Keratinocyte (primary cell): ENCODE measurements at regions not wholly inside any gene's neighbourhood (a gene's known extent, or its start where the extent isn't known, plus 50 kb on each side); places are given as distances from the start of the nearest gene placed in this dataset.

Experiments
- DNase-seq: peaks from one replicate; pipeline ENCODE4 v3.0.0-alpha.2; 2011; ENCODE audit warnings: low read depth, missing footprints, low spot score
- FAIRE-seq: peaks from 2 replicates; lab custom pipeline; 2011; peaks lifted over from hg19 to GRCh38; lab: Jason Lieb, UNC
- H2AFZ ChIP-seq: 2 replicates; pipeline ENCODE4 v1.6.0; 2012; ENCODE audit warnings: low read length, control low read depth, inconsistent platforms; ENCODE audit not compliant: control insufficient read depth
- H3K27ac ChIP-seq: 2 replicates; pipeline ENCODE4 v1.5.1; 2011; ENCODE audit warnings: low read length; ENCODE audit not compliant: control insufficient read depth, insufficient read depth
- H3K27me3 ChIP-seq: 3 replicates; pipeline ENCODE4 v1.6.0; 2011; ENCODE audit warnings: low read length; ENCODE audit not compliant: control insufficient read depth, insufficient read depth; ENCODE audit errors: extremely low read depth
- H3K36me3 ChIP-seq, 2 experiments: 2 replicates in 1 of 2; 3 replicates in 1 of 2; pipeline ENCODE4 v1.5.1; 2011; ENCODE audit warnings: low read length in 2 of 2, mild to moderate bottlenecking in 1 of 2; ENCODE audit not compliant: control insufficient read depth in 2 of 2, insufficient read depth in 2 of 2; ENCODE audit errors: extremely low read depth in 1 of 2
- H3K4me1 ChIP-seq: 3 replicates; pipeline ENCODE4 v1.5.1; 2011; ENCODE audit warnings: low read length; ENCODE audit not compliant: control insufficient read depth, insufficient read depth; ENCODE audit errors: extremely low read depth
- H3K4me2 ChIP-seq: 3 replicates; pipeline ENCODE4 v1.6.0; 2011; ENCODE audit warnings: low read depth, low read length; ENCODE audit not compliant: control insufficient read depth, insufficient read depth; ENCODE audit errors: extremely low read depth
- H3K4me3 ChIP-seq, 3 experiments: fragments of 200-600 bp in 1 of 3; sonication (generic) in 1 of 3; 2 replicates in 2 of 3; 3 replicates in 1 of 3; pipeline ENCODE4 v1.5.1; 2011 to 2016; ENCODE audit warnings: low read length in 3 of 3, mild to moderate bottlenecking in 3 of 3, control low read depth in 2 of 3, inconsistent platforms in 1 of 3, low read depth in 1 of 3, mixed read lengths in 1 of 3, mixed run types in 1 of 3, moderate library complexity in 1 of 3; ENCODE audit not compliant: control insufficient read depth in 2 of 3, insufficient read depth in 2 of 3; ENCODE audit errors: extremely low read depth in 1 of 3
- H3K79me2 ChIP-seq: 2 replicates; pipeline ENCODE4 v1.6.0; 2012; ENCODE audit warnings: low read length; ENCODE audit not compliant: control insufficient read depth, insufficient read depth
- H3K9ac ChIP-seq: 3 replicates; pipeline ENCODE4 v1.6.0; 2011; ENCODE audit warnings: low read length; ENCODE audit not compliant: control insufficient read depth, insufficient read depth; ENCODE audit errors: extremely low read depth
- H3K9me1 ChIP-seq: 3 replicates; pipeline ENCODE4 v1.6.0; 2011; ENCODE audit warnings: low read length; ENCODE audit not compliant: control insufficient read depth, insufficient read depth; ENCODE audit errors: extremely low read depth
- H3K9me3 ChIP-seq: 2 replicates; pipeline ENCODE4 v1.5.1; 2012; ENCODE audit warnings: low read depth, low read length; ENCODE audit not compliant: control insufficient read depth
- H4K20me1 ChIP-seq: 3 replicates; pipeline ENCODE4 v1.6.0; 2011; ENCODE audit warnings: low read length; ENCODE audit not compliant: control insufficient read depth, insufficient read depth; ENCODE audit errors: extremely low read depth
- EZH2 ChIP-seq: IDR thresholded peaks from one replicate; pipeline ENCODE4 v1.6.1; 2012; ENCODE audit warnings: inconsistent platforms, mild to moderate bottlenecking, low read length, moderate library complexity
- dilution Hi-C: fragments of 300-500 bp; cut with MboI; formaldehyde crosslinking; loops from one replicate; pipeline ENCODE4 v1.7.0; 2020; ENCODE audit warnings: low sequenced_read_pairs; ENCODE audit not compliant: extremely low pct_ligation_motif_present
- TF ChIP-seq, protein P1 (sequence below), 3 experiments: IDR thresholded peaks in 1 of 3; conservative IDR thresholded peaks in 1 of 3; optimal IDR thresholded peaks in 1 of 3; 2 replicates in 2 of 3; 3 replicates in 1 of 3; pipeline versions ENCODE3 to v1.5.1; 2011; ENCODE audit warnings: low read length in 3 of 3, mild to moderate bottlenecking in 3 of 3, moderate library complexity in 2 of 3, control low read depth in 1 of 3, inconsistent platforms in 1 of 3; ENCODE audit not compliant: insufficient read depth in 2 of 3; ENCODE audit errors: extremely low read depth in 1 of 3

DNA sequence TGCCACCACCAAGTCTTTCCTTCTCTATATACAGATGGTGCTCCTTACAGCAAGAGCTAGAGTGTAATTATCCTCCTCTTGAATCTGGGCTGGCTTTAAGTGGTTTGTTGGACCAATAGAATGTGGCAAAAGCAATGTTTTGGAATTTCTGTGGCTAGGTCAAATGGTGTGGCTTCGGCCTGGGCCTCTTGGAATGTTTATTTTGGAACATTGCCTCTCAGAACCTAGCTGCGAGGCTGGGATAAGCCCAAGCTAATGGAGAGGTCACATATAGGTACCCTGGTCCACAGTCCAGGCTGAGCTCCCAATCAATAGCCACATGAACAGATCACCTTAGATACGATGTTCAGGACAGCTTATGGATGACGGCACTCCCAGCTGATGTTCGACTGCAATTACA is 556.7 kb downstream of the TYW1 start:
- no peak for FAIRE-seq
- no peaks in the 10 kb centered on the region for H3K9me3 ChIP-seq
- H3K4me2 ChIP-seq: no peak overlapping the region
- H4K20me1 ChIP-seq: no peaks in the 10 kb centered on the region
- H3K9me1 ChIP-seq: no peaks in the 10 kb centered on the region
- no peak overlapping the region for H2AFZ ChIP-seq
- H3K27ac ChIP-seq: no peak overlapping the region
- no peak overlapping the region for H3K9ac ChIP-seq
- H3K27me3 ChIP-seq: no peaks in the 10 kb centered on the region
- DNase-seq: no peak
- no peaks in the 10 kb centered on the region for H3K36me3 ChIP-seq
- TF ChIP-seq EZH2: no peak
- TF ChIP-seq, protein P1, sequence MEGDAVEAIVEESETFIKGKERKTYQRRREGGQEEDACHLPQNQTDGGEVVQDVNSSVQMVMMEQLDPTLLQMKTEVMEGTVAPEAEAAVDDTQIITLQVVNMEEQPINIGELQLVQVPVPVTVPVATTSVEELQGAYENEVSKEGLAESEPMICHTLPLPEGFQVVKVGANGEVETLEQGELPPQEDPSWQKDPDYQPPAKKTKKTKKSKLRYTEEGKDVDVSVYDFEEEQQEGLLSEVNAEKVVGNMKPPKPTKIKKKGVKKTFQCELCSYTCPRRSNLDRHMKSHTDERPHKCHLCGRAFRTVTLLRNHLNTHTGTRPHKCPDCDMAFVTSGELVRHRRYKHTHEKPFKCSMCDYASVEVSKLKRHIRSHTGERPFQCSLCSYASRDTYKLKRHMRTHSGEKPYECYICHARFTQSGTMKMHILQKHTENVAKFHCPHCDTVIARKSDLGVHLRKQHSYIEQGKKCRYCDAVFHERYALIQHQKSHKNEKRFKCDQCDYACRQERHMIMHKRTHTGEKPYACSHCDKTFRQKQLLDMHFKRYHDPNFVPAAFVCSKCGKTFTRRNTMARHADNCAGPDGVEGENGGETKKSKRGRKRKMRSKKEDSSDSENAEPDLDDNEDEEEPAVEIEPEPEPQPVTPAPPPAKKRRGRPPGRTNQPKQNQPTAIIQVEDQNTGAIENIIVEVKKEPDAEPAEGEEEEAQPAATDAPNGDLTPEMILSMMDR (optimal IDR thresholded peaks at IDR 0.05 in 1 of 3, IDR thresholded peaks at IDR 0.05 in 1 of 3, conservative IDR thresholded peaks at IDR 0.05 in 1 of 3; ENCODE audit: extremely low read depth in 1 of 3, insufficient read depth in 2 of 3, low read length in 3 of 3): no peak
- H3K79me2 ChIP-seq: no peaks in the 10 kb centered on the region
- dilution Hi-C loops: no loop called here
- H3K4me1 ChIP-seq: no peaks in the 10 kb centered on the region
- H3K4me3 ChIP-seq: no peak overlapping the region

DNA sequence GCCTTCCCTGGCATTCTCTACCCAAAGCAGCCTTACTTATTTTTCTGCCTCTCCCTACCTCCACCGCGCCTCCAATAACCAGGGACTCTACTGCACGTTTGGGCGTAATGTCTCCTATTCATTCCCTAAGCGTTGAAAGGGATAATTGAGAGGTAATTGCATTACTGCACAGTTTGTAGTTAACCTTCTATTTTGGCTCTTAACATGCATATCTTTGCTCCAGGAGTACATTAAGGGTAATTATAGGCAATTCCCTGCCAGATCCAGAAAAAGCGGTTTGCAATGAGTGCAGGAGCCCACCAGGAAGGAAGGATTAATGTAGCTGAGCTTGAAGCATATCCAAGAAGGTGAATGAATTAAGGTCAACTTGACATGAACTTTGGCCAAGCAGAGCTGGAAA is 558.4 kb downstream of the TYW1 start:
- Histone ChIP-seq H3K79me2 (no peaks in the 10 kb centered on the region), H2AFZ (no peak overlapping the region), H3K9ac (no peak overlapping the region), H3K4me3 (no peak overlapping the region), H3K27ac (no peak overlapping the region), H4K20me1 (no peaks in the 10 kb centered on the region), H3K4me2 (no peak overlapping the region), H3K36me3 (no peaks in the 10 kb centered on the region), H3K4me1 (no peaks in the 10 kb centered on the region), H3K9me3 (no peaks in the 10 kb centered on the region), H3K9me1 (no peaks in the 10 kb centered on the region), H3K27me3 (no peaks in the 10 kb centered on the region)
- dilution Hi-C loops: no loop called here
- DNase-seq: no peak
- no peak for FAIRE-seq
- no peak for TF ChIP-seq EZH2
- TF ChIP-seq, protein P1 (optimal IDR thresholded peaks at IDR 0.05 in 1 of 3, IDR thresholded peaks at IDR 0.05 in 1 of 3, conservative IDR thresholded peaks at IDR 0.05 in 1 of 3; ENCODE audit: extremely low read depth in 1 of 3, insufficient read depth in 2 of 3, low read length in 3 of 3): no peak
